Spleen (tissue), 11 donors: ENCODE measurements at regions not wholly inside any gene's neighbourhood (a gene's known extent, or its start where the extent isn't known, plus 50 kb on each side); places are given as distances from the start of the nearest gene placed in this dataset.

Source experiments
- DNase-seq: peaks from one replicate; pipeline ENCODE4 v3.0.0-alpha.2; 2020
- H3K27ac ChIP-seq, 8 donors: fragments of 200-600 bp; sonication (generic) in 7 of 8; 1 replicate in 4 of 8; 2 replicates in 4 of 8; pipeline versions ENCODE4 v1.5.0 to v1.8.0; 2016 to 2021; ENCODE audit warnings: inconsistent platforms in 4 of 8, mild to moderate bottlenecking in 4 of 8, moderate library complexity in 1 of 8
- H3K27me3 ChIP-seq, 7 donors: fragments of 200-600 bp; sonication (generic) in 6 of 7; replicated peaks in 1 of 7; 1 replicate in 4 of 7; 2 replicates in 3 of 7; pipeline versions ENCODE4 v1.5.0 to v1.8.0; 2016 to 2021; ENCODE audit warnings: inconsistent platforms in 3 of 7, mild to moderate bottlenecking in 1 of 7
- H3K36me3 ChIP-seq, 6 donors: fragments of 200-600 bp; sonication (generic) in 5 of 6; 1 replicate in 4 of 6; 2 replicates in 2 of 6; pipeline versions ENCODE4 v1.5.0 to v1.8.0; 2016 to 2021; ENCODE audit warnings: inconsistent platforms in 2 of 6
- H3K4me1 ChIP-seq, 6 donors: fragments of 200-600 bp; sonication (generic) in 5 of 6; 1 replicate in 3 of 6; 2 replicates in 3 of 6; pipeline versions ENCODE4 v1.5.0 to v1.8.0; 2016 to 2021; ENCODE audit warnings: inconsistent platforms in 3 of 6
- H3K4me3 ChIP-seq, 8 donors: fragments of 200-600 bp; sonication (generic) in 7 of 8; 1 replicate in 4 of 8; 2 replicates in 4 of 8; pipeline versions ENCODE4 v1.5.0 to v1.8.0; 2016 to 2021; ENCODE audit warnings: inconsistent platforms in 4 of 8, mild to moderate bottlenecking in 4 of 8, moderate library complexity in 2 of 8
- H3K9me3 ChIP-seq, 8 donors: fragments of 200-600 bp; sonication (generic) in 7 of 8; 1 replicate in 4 of 8; 2 replicates in 4 of 8; pipeline versions ENCODE4 v1.5.0 to v1.8.0; 2016 to 2021; ENCODE audit warnings: inconsistent platforms in 4 of 8
- CTCF ChIP-seq, 11 experiments: fragments of 200-600 bp in 7 of 11; fragments of 450-650 bp in 4 of 11; sonication (generic) in 4 of 11; IDR thresholded peaks in 8 of 11; conservative IDR thresholded peaks in 3 of 11; 1 replicate in 7 of 11; 2 replicates in 4 of 11; pipeline versions ENCODE4 v1.4.0 to v1.8.0; 2016 to 2021; ENCODE audit warnings: antibody characterized with exemption in 11 of 11, inconsistent platforms in 4 of 11, mild to moderate bottlenecking in 1 of 11
- POLR2A ChIP-seq, 3 donors: fragments of 450-650 bp; IDR thresholded peaks; one replicate each; pipeline ENCODE4 v1.5.1; 2017; ENCODE audit warnings: antibody characterized with exemption in 3 of 3, mild to moderate bottlenecking in 1 of 3
- POLR2AphosphoS5 ChIP-seq, 3 donors: sonication (generic); formaldehyde crosslinking; IDR thresholded peaks; one replicate each; pipeline ENCODE4 v1.5.1; 2017; ENCODE audit warnings: antibody characterized with exemption in 3 of 3
- whole genome bisulfite sequencing, 5 donors: extraction: QIAGEN DNeasy Blood & Tissue Kit in 3 of 5; methylation state at CpG; one replicate each; pipeline versions ENCODE4 v1.1.5 to v1.1.7; 2013 to 2018; 5-methylcytosine and 5-hydroxymethylcytosine counted together
- intact Hi-C: fragments of 100-400 bp; cut with DNase I; formaldehyde crosslinking; loops from one replicate; pipeline ENCODE4 v1.15.0; 2023; ENCODE audit warnings: low total_unique reads
- donor health status: healthy with polysubstance abuse.
- donor health status: DM: no; HTN: no; CAD: no; lungs with moderate emphysema.
- donor health status: DM: no; HTN: no; CAD: no.
- donor health status: Bipolar disorder and iron deficiency.
- donor health status: healthy.
- donor health status: DM: no; HTN: no; CAD: no.
- donor health status: DM: yes; HTN: yes; CAD: no.

GRCh38 chr20:19893356-19893755 is 123.8 kb upstream of the NAA20 start:
- TF ChIP-seq POLR2A (IDR thresholded peaks at IDR 0.05) = no peak
- no peak for TF ChIP-seq POLR2AphosphoS5 (IDR thresholded peaks at IDR 0.05)
- TF ChIP-seq CTCF (IDR thresholded peaks at IDR 0.05 in 8 of 11, conservative IDR thresholded peaks at IDR 0.05 in 3 of 11) = no peak
- WGBS, 5 donors = 81 to 93% (median 88%) methylated on average over 4 of the region's 4 CpGs
- Histone ChIP-seq H3K4me1 (peaks cover 0 to 65% (median 13%) of the 10 kb centered on the region in 6 donors), H3K36me3 (peaks cover 0 to 41% (median 2%) of the 10 kb centered on the region in 6 donors), H3K27me3 (peaks cover 0 to 9% (median 0%) of the 10 kb centered on the region in 7 donors), H3K27ac (peak overlapping the region in 4 of 8 donors; percentile 12 to 87 (median 45)), H3K9me3 (peaks cover 0 to 2% (median 0%) of the 10 kb centered on the region in 8 donors), H3K4me3 (no peak overlapping the region)
- intact Hi-C loops = no loop called here
- no peak for DNase-seq

- TF ChIP-seq CTCF (IDR thresholded peaks at IDR 0.05 in 8 of 11, conservative IDR thresholded peaks at IDR 0.05 in 3 of 11) = no peak
- TF ChIP-seq POLR2AphosphoS5 (IDR thresholded peaks at IDR 0.05) = no peak
- no peak for TF ChIP-seq POLR2A (IDR thresholded peaks at IDR 0.05)
- intact Hi-C loops = no loop called here
- WGBS, 5 donors = 80 to 97% (median 89%) methylated on average over 2 of the region's 2 CpGs
- H3K4me1 ChIP-seq = peaks cover 0 to 44% (median 2%) of the 10 kb centered on the region in 6 donors
- no peak overlapping the region for H3K4me3 ChIP-seq
- no peaks in the 10 kb centered on the region for H3K27me3 ChIP-seq
- peaks cover 0 to 42% (median 2%) of the 10 kb centered on the region in 6 donors for H3K36me3 ChIP-seq
- DNase-seq = no peak
- peaks cover 0 to 15% (median 11%) of the 10 kb centered on the region in 8 donors for H3K9me3 ChIP-seq
- no peak overlapping the region for H3K27ac ChIP-seq
These were observed 121.4 kb upstream of the NAA20 start for GRCh38 chr20:19895761-19896160.

GRCh38 chr20:19897891-19898290 is 119.3 kb upstream of the NAA20 start:
- 91 to 96% (median 94%) methylated on average over 6 of the region's 6 CpGs for WGBS, 5 donors
- intact Hi-C loops = no loop called here
- no peaks in the 10 kb centered on the region for H3K27me3 ChIP-seq
- no peak overlapping the region for H3K27ac ChIP-seq
- peaks cover 0 to 41% (median 2%) of the 10 kb centered on the region in 6 donors for H3K36me3 ChIP-seq
- TF ChIP-seq CTCF (IDR thresholded peaks at IDR 0.05 in 8 of 11, conservative IDR thresholded peaks at IDR 0.05 in 3 of 11) = no peak
- no peak for DNase-seq
- peaks cover 0 to 49% (median 10%) of the 10 kb centered on the region in 6 donors for H3K4me1 ChIP-seq
- peaks cover 0 to 15% (median 11%) of the 10 kb centered on the region in 8 donors for H3K9me3 ChIP-seq
- no peak overlapping the region for H3K4me3 ChIP-seq

DNA sequence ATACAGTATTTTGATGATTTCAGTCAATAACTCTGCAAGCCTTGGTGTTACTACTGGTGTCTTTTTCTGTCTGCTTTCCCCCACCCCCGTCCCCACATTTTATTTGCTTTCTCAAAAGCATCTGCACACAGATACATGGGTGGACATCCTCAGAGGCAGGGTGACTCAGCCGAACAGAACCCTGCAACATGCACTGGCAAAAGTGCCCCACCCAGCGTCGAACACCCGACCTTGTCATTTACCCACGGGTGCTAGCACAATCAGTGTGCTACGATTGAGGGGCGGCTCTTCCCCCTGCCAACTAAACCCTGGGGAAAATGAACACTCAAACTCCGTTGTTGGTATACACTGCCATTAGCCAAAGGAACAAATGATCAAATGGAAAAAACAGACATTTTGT is 115.9 kb upstream of the NAA20 start:
- WGBS, 5 donors = 64 to 81% (median 72%) methylated on average over 9 of the region's 9 CpGs
- Histone ChIP-seq H3K4me3 (no peak overlapping the region), H3K4me1 (peaks cover 0 to 47% (median 24%) of the 10 kb centered on the region in 6 donors), H3K9me3 (peaks cover 0 to 15% (median 11%) of the 10 kb centered on the region in 8 donors), H3K36me3 (peaks cover 0 to 26% (median 2%) of the 10 kb centered on the region in 6 donors), H3K27ac (peak overlapping the region in 3 of 8 donors; percentile 4 to 35 (median 11)), H3K27me3 (no peaks in the 10 kb centered on the region)
- TF ChIP-seq CTCF (IDR thresholded peaks at IDR 0.05 in 8 of 11, conservative IDR thresholded peaks at IDR 0.05 in 3 of 11) (no peak), POLR2AphosphoS5 (IDR thresholded peaks at IDR 0.05) (no peak), POLR2A (IDR thresholded peaks at IDR 0.05) (no peak)
- DNase-seq = no peak
- intact Hi-C loops = loop anchor here (10.0 kb wide), 1 partner anchor 94 kb away; no protein-coding TSS in a partner anchor
